ENCODE measurements at regions not wholly inside any gene's neighbourhood (a gene's known extent, or its start where the extent isn't known, plus 50 kb on each side); places are given as distances from the start of the nearest gene placed in this dataset.

DNA sequence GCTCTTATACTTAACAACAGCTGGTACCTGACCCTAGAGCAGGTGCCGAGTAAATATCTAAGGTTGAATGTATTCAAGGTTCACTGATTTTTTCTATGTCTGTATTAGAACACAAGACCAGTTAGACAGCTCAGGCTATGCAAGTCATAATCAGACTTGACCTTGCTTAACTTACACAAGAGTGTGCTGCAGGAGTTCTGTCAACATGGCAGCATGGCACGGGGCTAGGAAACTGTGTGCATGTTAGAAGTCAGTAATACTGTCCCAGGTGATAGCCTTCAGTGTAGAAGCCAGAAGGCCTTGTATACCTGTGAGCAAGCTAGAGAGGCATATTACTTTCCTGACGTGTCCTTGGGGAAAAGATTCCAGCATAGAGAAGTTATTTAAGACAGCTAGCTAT is 253.1 kb downstream of the FAT3 start:
- no peak for DNase-seq (ENCODE audit: low spot score)

DNA sequence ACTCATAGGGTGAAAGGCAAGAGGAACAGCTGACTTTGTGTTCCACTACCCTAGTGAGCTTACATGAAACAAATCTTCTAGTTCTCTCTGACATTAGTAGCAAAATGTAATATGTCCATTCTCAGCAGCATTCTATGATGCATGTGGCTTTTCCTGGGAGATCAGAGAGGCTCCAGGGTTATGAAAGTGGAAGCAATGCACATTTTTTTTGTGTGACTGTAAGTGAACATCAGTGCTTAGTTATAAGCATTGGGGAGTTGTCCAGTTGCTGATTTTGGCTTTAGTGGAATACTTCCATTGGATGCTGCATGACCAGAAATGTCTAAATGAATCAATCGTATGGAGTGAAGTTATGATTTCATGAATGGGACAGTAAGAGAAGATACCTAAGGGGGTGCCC is 255.9 kb downstream of the FAT3 start:
- DNase-seq (ENCODE audit: low spot score): no peak

DNA sequence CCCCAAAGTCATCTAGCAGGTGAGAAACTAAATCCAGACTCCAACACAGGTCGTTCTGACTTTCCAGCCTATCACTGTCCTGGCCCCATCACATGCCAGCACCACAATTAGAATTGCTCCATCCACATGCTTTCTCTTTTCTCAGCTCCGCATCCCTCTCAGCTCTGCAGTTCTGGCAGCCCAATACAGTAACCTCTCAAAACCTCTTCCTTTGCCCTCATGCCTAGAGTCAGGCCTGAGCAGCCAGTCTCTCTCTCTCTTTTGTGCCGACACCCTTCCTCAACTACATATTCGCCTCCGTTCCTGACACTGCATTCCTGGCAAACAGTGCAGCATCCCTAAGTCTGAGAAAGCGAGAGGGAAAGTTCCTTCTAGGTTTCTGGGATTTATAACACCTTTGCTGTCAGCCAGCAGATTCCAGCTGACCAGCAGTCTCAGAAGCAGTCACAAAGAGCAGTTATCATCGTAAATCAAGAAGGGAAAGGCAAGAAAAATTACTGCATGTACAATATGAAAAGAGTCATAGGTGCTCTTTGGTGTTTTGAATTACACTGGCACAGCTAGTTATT is 258.0 kb downstream of the FAT3 start:
- DNase-seq (ENCODE audit: low spot score): peak; percentile 5

DNA sequence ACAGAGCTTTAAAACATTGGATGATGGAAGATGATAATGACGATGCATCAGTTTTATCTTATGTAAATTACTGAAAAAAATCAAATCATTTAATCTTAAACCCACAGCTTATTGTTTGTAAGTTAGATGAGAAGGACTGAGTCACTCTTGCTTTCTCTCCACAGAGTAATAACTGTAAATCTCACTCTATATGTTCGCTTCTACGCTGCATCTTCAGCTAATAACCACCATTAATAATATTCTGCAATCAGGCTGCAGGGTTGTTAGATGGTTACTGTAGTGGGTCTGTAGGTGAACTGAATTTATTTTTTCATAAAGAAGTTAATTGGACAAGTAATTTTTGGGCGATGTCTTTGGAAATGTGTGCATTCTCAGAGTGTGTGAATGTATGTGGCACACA is 260.0 kb downstream of the FAT3 start:
- no peak for DNase-seq (ENCODE audit: low spot score)

DNA sequence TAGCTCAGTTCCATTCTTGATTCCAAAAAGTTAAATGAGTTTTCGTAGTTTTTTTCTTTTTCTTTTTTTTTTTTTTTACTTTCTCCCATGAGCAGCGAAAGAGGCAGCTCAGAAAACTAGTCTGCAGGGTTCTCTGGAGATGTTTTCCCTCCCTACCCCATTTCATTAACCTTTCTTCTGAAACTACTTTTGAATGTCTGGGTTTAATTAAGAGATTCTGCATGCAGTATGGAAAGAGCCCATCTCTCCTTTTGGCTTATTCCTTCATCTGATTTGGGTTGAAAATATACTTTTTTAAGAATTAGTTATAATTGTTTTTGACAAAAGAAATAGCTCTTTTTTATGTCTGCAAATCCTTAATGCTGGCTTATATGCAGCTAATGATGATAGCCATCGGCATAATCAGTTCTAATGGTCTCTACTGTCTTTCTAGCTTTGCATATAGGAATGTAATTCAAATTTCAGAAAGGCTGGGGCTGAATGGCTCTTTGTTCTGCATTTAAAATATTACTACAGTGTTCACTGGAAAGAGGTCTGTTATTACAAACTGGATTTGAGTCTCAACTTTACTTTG is 265.3 kb downstream of the FAT3 start:
- DNase-seq (ENCODE audit: low spot score): no peak

DNA sequence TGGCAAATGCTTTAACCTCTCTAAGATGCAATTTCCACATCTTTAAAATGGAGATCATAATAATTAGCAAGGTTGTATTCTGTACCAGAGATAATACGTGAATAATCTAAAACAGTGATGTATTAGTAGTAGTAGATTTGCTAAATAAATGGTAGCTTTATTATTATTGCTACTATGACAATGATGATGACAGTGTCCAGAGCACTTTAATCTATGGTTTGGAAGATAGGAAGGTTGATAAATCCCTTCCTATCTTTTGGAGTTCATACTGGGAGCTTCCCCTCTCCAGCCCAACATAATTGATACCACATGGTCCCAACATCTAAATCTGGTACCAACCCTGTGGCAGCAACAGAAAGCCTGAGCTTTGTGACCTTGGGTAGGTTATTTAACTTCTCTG is 267.8 kb downstream of the FAT3 start:
- DNase-seq (ENCODE audit: low spot score): no peak

DNA sequence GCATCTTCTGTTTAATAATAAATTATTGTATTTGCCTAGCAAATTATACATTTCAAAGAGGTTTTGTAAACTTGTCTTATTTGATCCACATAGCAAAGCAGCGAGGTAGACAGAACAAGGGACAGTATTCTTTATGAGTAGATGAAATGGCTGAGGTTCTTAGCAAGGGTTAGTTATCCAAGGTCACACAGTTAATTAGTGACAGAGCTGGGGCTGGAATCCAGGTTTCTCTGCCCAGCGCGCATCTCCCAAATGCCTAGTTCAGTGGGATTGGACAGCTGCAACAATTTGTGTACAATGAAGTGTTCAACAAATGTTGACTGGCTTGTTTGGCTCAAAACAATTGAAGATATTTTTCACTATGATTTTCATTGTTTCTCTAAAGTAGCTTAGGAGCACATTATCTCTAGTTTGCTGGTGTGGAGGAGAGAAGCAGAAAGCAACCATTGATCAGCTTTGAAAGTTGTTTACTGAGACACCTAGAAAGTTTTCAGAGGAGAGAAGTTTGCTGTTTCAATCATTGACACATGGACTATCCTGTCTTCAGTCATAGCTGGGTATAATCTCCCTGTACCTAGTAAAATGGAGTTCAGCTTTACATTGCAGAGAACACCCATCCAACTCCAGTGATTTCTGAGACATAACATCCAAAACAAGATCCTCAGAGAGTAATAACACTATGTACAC is 270.6 kb downstream of the FAT3 start:
- DNase-seq (ENCODE audit: low spot score): no peak

DNA sequence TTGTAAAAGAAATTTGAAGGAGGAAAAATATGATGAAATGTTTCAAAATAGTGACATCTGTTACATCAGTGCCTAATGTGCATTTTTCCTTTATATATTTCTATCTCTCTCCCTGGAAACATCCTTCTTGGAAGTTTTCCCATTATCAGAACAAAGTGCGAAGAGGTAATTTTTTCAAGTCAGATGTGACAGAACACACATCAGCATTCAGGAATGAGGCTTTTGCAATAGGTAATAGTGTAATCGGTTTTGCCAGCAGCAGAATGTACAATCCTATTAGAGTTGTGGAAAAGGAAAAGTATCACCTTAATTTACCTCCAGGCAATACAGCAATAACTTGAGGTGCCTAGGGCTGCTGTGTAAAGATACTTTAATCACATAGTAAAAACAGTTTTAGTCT is 275.8 kb downstream of the FAT3 start:
- no peak for DNase-seq (ENCODE audit: low spot score)

DNA sequence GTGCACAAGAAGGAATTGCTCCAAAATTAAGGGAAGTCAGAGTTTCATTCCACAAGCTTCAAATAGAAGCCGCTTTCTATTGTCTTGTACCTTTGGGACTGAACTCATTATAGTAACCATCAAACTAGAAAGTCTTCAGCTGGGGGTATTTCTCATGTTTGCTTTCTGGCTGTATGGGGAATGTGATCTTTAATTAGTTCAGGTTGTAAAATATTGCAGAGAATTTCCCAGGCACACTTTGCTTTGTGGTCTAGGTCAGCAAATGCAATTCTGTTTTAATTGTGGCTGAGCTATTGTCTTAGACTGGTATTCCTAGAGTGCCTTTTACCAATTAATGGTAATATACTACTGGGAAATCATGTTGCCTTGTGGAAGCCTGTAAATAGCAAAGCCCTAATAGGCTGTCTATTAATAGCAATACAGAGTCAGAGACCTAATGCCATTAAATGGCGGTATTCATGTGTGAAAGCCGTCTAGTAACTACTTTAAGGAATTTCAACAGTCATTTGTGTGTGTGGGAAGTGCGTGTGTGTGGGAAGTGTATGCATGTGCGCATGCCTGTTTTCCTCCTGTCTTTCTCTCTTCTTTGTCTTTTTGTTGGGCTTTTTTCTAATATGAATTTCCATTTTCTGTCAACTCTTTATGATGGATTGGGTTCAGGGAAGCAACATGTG is 276.6 kb downstream of the FAT3 start:
- no peak for DNase-seq (ENCODE audit: low spot score)

DNA sequence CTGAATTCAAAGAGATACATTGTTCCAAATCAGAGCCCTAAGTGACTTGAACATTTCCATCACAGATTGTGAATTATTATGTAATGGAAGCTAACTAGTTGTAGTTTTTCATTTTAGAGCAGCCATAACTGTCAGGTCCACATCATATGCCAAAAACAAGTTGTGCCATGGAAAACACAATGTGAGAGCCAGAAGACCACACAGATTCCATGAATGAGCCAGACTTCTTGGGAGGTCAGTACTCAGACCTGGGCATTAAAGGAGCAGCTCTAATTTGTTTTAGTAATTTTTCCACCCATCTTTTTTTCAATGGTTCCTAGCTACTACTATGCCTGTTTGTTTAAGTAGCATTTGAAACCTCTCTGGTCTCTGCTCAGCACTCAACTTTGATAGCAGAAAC is 279.4 kb downstream of the FAT3 start:
- DNase-seq (ENCODE audit: low spot score): no peak

DNA sequence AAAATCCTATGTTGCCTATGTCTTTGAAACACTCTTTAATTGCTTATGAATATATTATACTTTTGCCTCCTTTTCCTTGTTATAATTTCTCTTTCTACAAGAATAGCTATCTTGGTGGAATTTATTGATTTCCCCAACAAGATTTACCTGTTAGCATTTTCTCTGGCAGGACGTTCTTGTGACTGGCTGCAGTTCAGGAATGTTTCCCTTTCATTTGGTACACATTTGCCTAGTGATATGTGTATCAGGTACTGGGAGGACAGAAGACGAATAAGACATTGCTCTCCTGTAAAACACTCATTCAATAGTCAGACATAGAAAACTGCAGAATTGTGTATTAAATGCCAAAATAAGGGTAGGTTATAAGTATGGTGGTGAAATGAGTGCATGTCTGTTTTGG is 279.9 kb downstream of the FAT3 start:
- DNase-seq (ENCODE audit: low spot score): no peak

DNA sequence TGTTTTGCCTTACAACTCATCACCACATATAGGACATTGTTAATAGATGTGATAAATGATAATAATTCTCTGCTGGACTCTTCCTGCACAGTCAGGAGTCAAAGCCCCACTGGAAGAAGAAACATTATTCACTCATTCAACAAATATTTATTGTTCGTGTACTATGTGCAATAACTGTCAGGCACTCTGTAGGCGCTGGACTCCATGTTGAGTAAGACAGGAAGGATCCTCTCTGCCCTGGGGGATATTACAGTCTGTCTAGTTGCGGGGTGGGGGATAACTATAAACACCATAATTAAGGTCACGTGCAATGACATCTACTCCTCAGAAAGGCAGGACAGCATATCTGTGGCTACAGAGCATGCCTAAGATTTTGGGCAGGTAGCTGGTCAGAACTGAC is 281.1 kb downstream of the FAT3 start:
- DNase-seq (ENCODE audit: low spot score): no peak

DNA sequence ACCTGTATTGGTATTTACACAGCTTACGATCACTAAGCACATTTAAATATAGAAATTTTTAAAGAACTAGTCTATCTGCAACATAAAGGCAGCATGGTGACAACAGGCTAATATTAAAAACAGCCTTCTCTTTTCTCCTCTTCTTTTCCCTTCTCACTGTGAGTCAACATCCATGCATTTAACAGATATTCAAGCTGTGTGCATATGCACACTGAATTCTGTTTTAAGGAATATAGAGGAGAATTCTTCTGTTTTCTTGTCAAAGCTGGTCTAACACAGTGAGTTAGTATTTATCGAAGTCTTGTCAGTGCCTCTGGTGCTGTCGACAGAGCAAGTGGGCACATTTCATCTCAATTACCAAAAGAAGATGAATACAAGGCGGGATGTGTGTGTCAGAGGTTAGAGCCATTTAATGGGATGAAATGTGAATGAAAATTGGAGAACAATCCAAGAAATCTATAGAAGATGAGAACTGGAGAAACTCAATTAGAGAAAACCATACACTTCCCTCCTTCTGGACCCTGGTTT is 282.3 kb downstream of the FAT3 start:
- DNase-seq (ENCODE audit: low spot score): no peak

DNA sequence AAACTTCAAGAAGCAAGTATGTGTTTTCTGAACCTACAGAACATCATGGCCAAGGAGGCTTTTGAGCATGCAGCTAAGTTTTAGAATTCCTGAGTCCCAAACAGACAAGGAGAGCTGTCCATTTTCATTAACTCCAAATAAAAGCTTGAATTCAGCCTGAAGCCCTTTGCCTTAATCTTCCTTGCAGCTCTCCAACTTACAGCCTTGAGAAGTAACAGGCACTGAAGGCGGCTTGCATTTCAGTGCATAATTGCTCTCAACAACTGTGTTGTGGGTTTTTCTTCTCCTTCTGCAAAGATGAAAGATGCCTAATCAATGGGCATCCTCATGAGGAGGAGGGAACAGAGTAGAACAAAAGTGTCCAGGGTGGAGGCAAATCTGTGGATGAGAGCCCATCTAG is 286.0 kb downstream of the FAT3 start:
- no peak for DNase-seq (ENCODE audit: low spot score)

DNA sequence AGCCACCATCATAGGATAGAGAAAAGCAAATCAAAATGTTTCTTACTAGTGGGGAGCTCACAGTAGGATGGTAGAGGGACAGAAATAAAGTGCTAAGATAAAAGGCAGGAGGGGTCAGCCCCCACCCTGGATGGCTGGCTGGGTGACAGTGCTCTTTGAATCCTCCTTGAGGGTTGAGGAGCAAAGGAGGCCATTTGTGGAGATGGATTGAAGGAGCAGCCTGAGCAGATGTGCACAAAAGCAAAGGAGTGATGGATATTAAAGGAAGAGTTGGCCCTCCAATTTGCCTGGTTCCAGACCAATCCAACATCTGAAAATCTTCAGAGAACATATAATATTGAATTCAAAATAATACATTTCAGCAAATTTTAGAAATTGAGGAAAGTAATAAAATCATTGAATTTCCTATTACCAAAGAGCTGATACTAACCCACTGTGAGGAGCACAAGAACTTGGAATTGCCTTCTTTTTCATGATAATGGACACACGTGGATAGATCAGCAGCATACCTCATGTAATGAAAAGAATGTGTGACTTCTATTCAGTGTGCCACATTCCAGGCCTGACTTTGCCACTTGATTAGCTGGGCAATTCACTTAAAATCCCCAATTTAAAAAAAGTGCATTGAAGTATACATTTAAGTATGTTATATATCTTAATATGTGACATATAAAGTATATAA is 287.0 kb downstream of the FAT3 start:
- peak; percentile 47 for DNase-seq (ENCODE audit: low spot score)

DNA sequence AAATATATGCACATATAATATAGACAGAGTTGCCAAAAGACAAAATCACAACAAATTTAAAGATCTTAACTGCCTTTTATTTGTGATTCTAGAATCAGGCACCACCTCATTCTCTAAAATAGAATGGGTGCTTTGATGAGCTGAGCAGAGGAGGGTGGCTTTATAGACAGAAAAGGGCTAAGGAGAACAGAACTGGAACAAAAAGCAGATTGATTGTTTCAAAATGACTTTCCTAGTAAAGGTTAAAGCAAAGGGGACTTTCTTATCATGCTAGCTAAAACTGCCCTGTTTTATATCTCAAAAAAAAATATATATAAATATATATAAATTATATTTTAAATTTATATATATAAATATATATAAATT is 287.6 kb downstream of the FAT3 start:
- DNase-seq (ENCODE audit: low spot score): no peak

DNA sequence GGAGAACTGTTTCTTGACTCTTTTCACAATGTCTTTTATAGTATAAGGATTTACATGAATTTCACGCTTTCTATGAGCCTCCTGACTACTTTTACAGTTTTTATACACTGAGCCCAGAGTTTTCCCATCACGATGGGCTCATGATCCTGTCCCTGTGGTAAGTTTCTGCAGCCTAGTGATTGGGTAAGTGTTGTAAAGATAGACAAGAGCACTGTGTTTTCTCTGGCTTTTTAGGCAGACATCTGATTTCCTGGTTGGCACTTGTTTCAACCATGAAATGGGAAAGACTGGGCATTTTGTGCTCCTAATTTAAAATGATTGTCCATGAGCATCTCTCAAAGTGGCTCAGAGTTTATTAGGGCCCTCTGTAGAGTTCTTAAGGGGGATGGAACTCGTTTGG is 299.0 kb downstream of the FAT3 start:
- no peak for DNase-seq (ENCODE audit: low spot score)

DNA sequence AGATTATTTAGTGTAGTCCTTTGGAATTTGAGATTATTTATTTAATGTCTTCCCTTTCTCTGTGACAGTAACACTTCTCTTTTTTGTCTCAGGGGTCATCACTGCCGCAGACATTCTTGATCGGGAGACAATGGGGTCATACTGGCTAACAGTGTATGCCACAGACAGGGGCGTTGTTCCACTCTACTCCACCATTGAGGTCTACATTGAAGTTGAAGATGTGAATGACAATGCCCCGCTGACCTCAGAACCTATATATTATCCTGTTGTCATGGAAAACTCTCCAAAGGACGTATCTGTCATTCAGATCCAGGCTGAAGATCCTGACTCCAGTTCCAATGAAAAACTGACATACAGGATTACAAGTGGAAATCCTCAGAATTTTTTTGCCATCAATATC is 299.9 kb downstream of the FAT3 start:
- no peak for DNase-seq (ENCODE audit: low spot score)

DNA sequence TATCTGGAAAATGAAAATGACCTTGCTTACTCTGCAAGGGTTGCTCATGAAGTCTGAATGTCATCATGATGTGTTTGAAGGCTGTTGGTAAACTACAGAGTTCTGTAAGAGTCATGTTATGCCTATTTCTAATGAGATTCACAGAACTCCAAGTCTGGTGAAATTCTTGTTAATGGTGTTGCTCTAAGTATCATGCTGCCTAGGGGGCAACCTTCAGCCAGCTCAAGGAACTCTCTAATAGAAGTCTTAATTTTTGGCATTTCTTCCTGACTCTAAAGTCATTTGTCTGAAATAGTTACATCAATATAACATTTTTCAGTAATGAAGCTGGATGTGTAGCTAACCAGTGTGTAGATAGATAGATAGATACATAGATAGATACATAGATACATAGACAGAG is 302.8 kb downstream of the FAT3 start:
- no peak for DNase-seq (ENCODE audit: low spot score)

DNA sequence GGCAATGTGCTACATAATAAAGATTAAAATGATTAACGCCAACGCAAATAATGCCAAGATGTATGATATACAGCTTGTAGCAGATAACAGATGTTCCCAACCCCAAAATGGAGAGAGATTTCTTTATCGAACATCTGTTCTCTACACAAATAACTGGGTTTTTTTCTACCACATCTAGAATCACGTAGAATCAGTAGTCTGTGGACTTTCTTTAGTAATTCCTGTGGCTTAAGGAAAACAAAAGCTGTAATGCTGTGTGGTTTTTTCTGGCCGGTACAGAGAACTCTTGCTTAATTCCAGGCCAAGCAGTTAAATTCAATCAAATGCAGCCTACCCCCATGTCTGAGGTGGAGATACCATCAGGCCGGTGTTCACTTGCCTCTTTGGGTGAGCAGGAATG is 303.4 kb downstream of the FAT3 start:
- no peak for DNase-seq (ENCODE audit: low spot score)

DNA sequence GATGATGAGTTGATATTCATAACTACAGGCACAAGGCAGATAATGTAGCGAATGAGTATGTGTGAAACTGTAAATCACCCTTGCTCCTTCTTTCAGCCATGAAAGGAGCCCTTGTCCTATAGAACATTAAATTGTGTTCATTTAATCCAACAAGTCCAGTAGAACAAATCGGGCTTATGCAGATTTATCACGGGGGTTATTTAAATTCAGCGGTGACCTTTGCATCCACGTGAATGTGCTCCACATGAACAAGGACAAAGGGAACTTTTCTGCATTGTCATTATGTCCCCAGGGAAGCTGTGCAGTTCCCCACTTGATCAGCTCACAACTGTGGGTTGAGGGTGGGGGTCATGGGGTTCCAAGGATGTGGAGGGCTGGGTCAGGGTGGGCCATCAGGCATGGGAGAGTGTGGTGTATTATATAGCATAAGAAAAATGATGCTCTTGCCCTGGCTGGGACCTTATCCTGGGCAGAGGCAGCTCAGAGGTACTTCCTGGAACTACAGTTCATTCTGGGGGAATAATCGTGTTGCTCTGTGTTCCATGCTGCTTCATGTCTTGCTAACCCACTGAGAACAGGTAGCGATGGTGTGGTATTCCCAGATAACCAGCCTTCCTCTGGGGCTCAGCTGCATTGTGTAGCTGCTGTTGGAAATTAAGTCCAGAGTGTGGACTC is 306.6 kb downstream of the FAT3 start:
- DNase-seq (ENCODE audit: low spot score): no peak

DNA sequence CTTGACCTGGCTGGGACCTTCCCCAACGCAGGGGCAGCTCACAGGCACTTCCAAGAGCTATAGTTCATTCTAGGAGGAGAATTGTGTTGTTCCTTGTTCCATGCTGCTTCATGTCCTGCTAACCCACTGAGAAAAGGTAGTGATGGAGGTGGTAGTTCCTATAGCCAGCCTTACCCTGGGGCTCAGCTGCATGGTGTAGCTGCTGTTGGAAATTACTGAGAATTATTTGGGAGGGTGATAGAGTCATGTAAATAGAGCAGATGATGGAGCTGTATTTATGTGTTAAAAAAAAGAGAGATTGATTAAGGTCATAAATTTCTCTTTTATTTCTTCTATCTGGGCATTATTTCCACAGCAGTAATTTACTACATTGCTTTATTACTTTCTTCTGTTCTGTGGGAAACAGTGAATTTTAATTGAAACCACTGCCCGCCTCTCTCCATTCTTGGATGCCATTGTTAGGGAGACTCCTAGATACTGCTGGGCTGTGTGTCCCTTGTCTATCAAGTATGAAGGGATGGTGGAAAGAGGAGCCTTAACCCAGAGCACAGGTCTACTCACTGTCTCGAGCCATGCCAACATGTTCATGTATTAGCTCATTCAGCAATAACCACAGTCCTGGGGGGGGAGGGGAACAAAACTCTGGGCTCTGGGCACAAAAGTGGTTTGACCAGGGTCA is 309.2 kb downstream of the FAT3 start:
- DNase-seq (ENCODE audit: low spot score): no peak
